H7 (cell line): ENCODE measurements at regions not wholly inside any gene's neighbourhood (a gene's known extent, or its start where the extent isn't known, plus 50 kb on each side); places are given as distances from the start of the nearest gene placed in this dataset.

ENCODE experiments used
- DNase-seq: peaks from one replicate; pipeline ENCODE4 v3.0.0; 2012
- H3K27me3 ChIP-seq: 2 replicates; pipeline ENCODE4 v1.6.0; 2011; ENCODE audit warnings: mild to moderate bottlenecking, low read length; ENCODE audit not compliant: control insufficient read depth, insufficient read depth
- H3K36me3 ChIP-seq: replicated peaks from 2 replicates; pipeline ENCODE4 v1.5.1; 2011; ENCODE audit warnings: low read length; ENCODE audit not compliant: control insufficient read depth, insufficient read depth
- H3K4me3 ChIP-seq: 2 replicates; pipeline ENCODE4 v1.5.1; 2011; ENCODE audit warnings: low read depth, mild to moderate bottlenecking, control low read depth, low read length, moderate library complexity; ENCODE audit not compliant: insufficient read depth

- DNase-seq = no peak
- Histone ChIP-seq H3K36me3 (no peaks in the 10 kb centered on the region), H3K4me3 (no peak overlapping the region), H3K27me3 (no peaks in the 10 kb centered on the region)
Observed at GRCh38 chr2:217666338-217666737, 336.5 kb downstream of the TNS1 start.

DNA sequence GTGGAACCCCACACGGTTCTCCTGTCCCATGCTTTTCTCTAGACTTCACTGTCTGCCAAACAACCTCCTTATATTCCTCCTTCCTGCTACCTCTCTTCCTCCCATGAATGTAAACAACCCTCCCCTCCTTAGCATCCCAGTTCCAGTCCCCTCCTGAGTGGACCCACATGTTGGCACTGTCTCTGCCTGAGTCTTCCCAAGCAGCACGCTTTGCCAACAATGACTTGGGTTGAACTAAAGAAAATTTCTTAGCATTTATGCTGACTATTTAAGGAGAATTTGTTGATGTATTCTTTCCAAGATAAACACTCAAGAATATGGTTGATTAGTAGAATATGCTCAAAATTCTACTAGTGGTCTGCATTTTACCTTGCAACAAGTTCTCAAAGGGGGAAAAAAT, 338.0 kb downstream of the TNS1 start:
- Histone ChIP-seq H3K36me3 (no peaks in the 10 kb centered on the region), H3K4me3 (no peak overlapping the region), H3K27me3 (no peaks in the 10 kb centered on the region)
- no peak for DNase-seq

GRCh38 chr2:217662984-217663602, 339.7 kb downstream of the TNS1 start:
- H3K36me3 ChIP-seq = no peaks in the 10 kb centered on the region
- DNase-seq = no peak
- H3K27me3 ChIP-seq = no peaks in the 10 kb centered on the region
- no peak overlapping the region for H3K4me3 ChIP-seq

DNA sequence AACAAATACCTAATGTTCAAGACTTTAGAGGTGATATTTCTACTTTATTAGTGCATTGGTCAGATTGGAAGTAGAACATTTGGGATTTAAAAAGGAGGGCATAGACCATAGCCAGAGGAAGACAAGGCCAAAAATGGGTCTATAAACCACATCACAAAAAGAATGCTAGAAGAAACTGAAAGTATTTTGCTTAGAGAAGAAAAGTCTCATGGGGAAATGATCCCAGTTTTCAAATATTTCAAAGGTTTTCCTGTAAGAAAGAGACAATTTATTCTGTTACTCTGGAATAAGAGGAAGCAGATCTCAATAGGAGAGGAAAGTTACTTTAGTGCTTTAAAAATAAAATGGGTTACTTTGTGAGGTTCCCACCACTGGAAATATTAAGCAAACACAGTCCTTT, 341.4 kb downstream of the TNS1 start:
- DNase-seq = no peak
- H3K36me3 ChIP-seq = no peaks in the 10 kb centered on the region
- H3K27me3 ChIP-seq = no peaks in the 10 kb centered on the region
- no peak overlapping the region for H3K4me3 ChIP-seq

- Histone ChIP-seq H3K4me3 (no peak overlapping the region), H3K27me3 (no peaks in the 10 kb centered on the region), H3K36me3 (no peaks in the 10 kb centered on the region)
- DNase-seq = no peak
Observed at GRCh38 chr2:217660423-217660822, 342.4 kb downstream of the TNS1 start.

DNA sequence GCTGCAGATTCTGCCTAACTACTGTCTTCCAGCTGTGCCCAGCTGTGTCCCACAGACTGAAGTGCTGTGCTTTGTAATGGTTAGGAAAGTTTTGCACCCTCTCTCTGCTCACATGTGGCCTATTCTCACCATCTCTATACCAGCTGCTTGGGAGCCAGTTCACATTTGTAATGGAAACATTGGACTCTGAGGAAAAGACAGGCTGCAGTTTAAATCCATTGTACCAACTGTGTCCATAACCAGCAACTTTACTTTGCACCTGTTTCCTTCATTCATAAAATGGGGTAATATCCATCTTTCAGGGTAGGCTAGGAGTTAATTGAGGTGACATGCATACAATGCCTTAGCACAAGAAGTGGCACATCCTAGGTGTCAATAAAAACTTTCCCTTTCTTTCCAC, 344.0 kb downstream of the TNS1 start:
- Histone ChIP-seq H3K4me3 (no peak overlapping the region), H3K27me3 (no peaks in the 10 kb centered on the region)

DNA sequence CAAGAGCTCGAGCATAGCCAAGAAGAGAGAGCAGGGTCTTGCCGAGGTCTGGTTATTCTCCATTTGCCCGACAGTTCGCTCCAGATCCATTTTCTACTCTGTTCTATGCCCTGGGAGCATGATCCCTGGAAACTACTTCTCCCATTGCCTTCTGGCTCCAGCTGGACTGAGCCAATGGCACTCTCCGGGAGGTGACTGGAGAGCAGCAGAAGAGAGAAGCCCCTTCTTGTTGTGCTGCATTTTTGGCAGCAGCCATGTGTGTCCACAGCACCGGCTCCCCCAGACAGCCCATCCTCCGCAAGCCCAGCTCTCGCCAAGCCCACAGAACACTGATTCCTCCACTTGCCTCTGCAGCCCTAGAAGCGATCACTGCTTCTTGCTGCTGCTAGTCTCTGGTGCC, 345.5 kb downstream of the TNS1 start:
- Histone ChIP-seq H3K4me3 (no peak overlapping the region), H3K27me3 (no peaks in the 10 kb centered on the region), H3K36me3 (no peaks in the 10 kb centered on the region)
- no peak for DNase-seq

More for the DNA sequence above, 344.0 kb downstream of the TNS1 start:
- H3K36me3 ChIP-seq = no peaks in the 10 kb centered on the region
- no peak for DNase-seq

GRCh38 chr2:217656316-217656715, 346.5 kb downstream of the TNS1 start:
- H3K36me3 ChIP-seq = no peaks in the 10 kb centered on the region
- no peak overlapping the region for H3K4me3 ChIP-seq
- no peak for DNase-seq
- H3K27me3 ChIP-seq = no peaks in the 10 kb centered on the region

- no peaks in the 10 kb centered on the region for H3K36me3 ChIP-seq
- no peak for DNase-seq
- H3K27me3 ChIP-seq = no peaks in the 10 kb centered on the region
- no peak overlapping the region for H3K4me3 ChIP-seq
Observed at GRCh38 chr2:217655651-217656050, 347.1 kb downstream of the TNS1 start.

GRCh38 chr2:217654168-217654567, 348.6 kb downstream of the TNS1 start:
- no peaks in the 10 kb centered on the region for H3K36me3 ChIP-seq
- no peak for DNase-seq
- H3K4me3 ChIP-seq = no peak overlapping the region
- no peaks in the 10 kb centered on the region for H3K27me3 ChIP-seq

- no peak for DNase-seq
- Histone ChIP-seq H3K4me3 (no peak overlapping the region), H3K27me3 (no peaks in the 10 kb centered on the region), H3K36me3 (no peaks in the 10 kb centered on the region)
Observed at GRCh38 chr2:217652761-217653639, 349.8 kb downstream of the TNS1 start.

- DNase-seq = peak; percentile 77
- no peaks in the 10 kb centered on the region for H3K27me3 ChIP-seq
- no peaks in the 10 kb centered on the region for H3K36me3 ChIP-seq
- H3K4me3 ChIP-seq = no peak overlapping the region
Observed at GRCh38 chr2:217650716-217651360, 352.0 kb downstream of the TNS1 start.

DNA sequence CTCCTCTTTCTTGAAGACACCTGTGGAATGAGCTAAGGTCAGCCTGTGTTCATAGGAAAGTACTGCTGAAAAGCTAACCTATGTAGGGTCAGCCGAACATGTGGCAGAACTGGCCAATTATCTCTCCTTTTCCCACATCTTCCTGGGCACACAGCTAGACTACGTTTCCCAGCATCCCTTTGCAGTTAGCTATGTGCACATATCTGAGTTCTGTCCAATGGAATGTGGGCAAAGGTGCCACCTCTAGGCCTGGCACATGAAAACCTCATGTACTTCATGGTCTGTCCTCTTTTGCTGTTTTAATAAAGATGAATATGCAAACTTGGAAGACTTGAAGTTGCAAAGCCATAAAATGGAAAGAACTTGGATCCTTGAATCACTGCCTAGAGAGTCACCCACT, 352.6 kb downstream of the TNS1 start:
- DNase-seq = peak; percentile 11
- H3K36me3 ChIP-seq = no peaks in the 10 kb centered on the region
- H3K27me3 ChIP-seq = no peaks in the 10 kb centered on the region
- H3K4me3 ChIP-seq = no peak overlapping the region

- H3K36me3 ChIP-seq = no peaks in the 10 kb centered on the region
- no peak overlapping the region for H3K4me3 ChIP-seq
- H3K27me3 ChIP-seq = no peaks in the 10 kb centered on the region
- DNase-seq = no peak
Observed at GRCh38 chr2:217647925-217648324, 354.9 kb downstream of the TNS1 start.

DNA sequence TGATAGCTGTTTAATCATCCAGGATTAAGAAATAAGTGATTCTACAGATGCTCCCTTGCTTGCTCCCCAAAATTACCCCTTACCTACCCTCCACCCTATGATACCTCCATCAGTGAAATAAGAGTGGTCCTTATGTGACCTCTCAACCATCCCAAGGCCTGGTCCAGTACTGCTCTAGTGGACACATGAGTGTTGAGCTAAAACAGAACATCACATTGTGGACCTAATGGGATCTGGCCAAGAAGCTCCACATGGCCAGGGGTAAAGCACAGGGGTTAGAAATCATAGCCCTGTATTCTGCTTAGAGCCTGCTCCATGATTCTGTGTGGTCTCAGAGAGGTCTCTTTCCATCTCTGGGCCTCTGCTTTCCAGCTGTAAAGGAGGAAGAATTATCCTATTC, 355.6 kb downstream of the TNS1 start:
- no peaks in the 10 kb centered on the region for H3K27me3 ChIP-seq

More for the DNA sequence above, 355.6 kb downstream of the TNS1 start:
- Histone ChIP-seq H3K36me3 (no peaks in the 10 kb centered on the region), H3K4me3 (no peak overlapping the region)
- no peak for DNase-seq
